GM23338 (cell line): ENCODE measurements at regions not wholly inside any gene's neighbourhood (a gene's known extent, or its start where the extent isn't known, plus 50 kb on each side); places are given as distances from the start of the nearest gene placed in this dataset.

Source experiments
- ATAC-seq: fragments of 200-7000 bp; cut with Tn5 transposase; 3 replicates; pipeline ENCODE4 v1.9.1; 2020
- DNase-seq: peaks from one replicate; pipeline ENCODE4 v3.0.0-alpha.2; 2015; ENCODE audit warnings: low spot score
- H2AFZ ChIP-seq: fragments of 200-600 bp; sonication (generic); 2 replicates; pipeline ENCODE4 v1.8.0; 2016; ENCODE audit warnings: antibody characterized with exemption, mild to moderate bottlenecking, moderate library complexity
- H3F3A ChIP-seq: fragments of 200-600 bp; sonication (generic); replicated peaks from 2 replicates; pipeline ENCODE4 v1.8.0; 2017; ENCODE audit warnings: antibody characterized with exemption, mixed run types, low read depth
- H3K27ac ChIP-seq: fragments of 200-600 bp; sonication (generic); 2 replicates; pipeline ENCODE4 v1.6.1; 2016; ENCODE audit warnings: low read depth
- H3K27me3 ChIP-seq: fragments of 200-600 bp; sonication (generic); 2 replicates; pipeline ENCODE4 v1.8.0; 2016; ENCODE audit warnings: mild to moderate bottlenecking, mixed run types, moderate library complexity; ENCODE audit not compliant: insufficient read depth
- H3K36me3 ChIP-seq: fragments of 200-600 bp; sonication (generic); 2 replicates; pipeline ENCODE4 v1.8.0; 2016; ENCODE audit warnings: mild to moderate bottlenecking; ENCODE audit not compliant: insufficient read depth
- H3K4me1 ChIP-seq: fragments of 200-600 bp; sonication (generic); 2 replicates; pipeline ENCODE4 v1.8.0; 2016; ENCODE audit warnings: mild to moderate bottlenecking, moderate library complexity; ENCODE audit not compliant: insufficient read depth
- H3K4me2 ChIP-seq: fragments of 200-600 bp; sonication (generic); 2 replicates; pipeline ENCODE4 v1.7.1; 2017; ENCODE audit warnings: mixed run types
- H3K4me3 ChIP-seq: fragments of 200-600 bp; sonication (generic); 2 replicates; pipeline ENCODE4 v1.6.1; 2016; ENCODE audit warnings: mixed run types
- H3K79me2 ChIP-seq: fragments of 200-600 bp; sonication (generic); replicated peaks from 2 replicates; pipeline ENCODE4 v1.8.0; 2017; ENCODE audit warnings: mild to moderate bottlenecking; ENCODE audit not compliant: insufficient read depth
- H3K9me2 ChIP-seq: fragments of 200-600 bp; sonication (generic); 2 replicates; pipeline ENCODE4 v1.8.0; 2017; ENCODE audit not compliant: insufficient read depth
- H4K20me1 ChIP-seq: fragments of 200-600 bp; sonication (generic); replicated peaks from 2 replicates; pipeline ENCODE4 v1.8.0; 2017; ENCODE audit warnings: mild to moderate bottlenecking; ENCODE audit not compliant: insufficient read depth
- H3K27ac Mint-ChIP-seq: 2 replicates; pipeline ENCODE4 v1.8.0; 2020; ENCODE audit warnings: inconsistent platforms, mild to moderate bottlenecking, moderate library complexity, mixed read lengths
- H3K27me3 Mint-ChIP-seq: 3 replicates; pipeline ENCODE4 v1.8.0; 2022; ENCODE audit warnings: low read depth, mild to moderate bottlenecking, moderate library complexity, mixed read lengths, inconsistent platforms; ENCODE audit not compliant: insufficient read depth, poor library complexity
- H3K36me3 Mint-ChIP-seq: 3 replicates; pipeline ENCODE4 v1.8.0; 2021; ENCODE audit warnings: low read depth, mild to moderate bottlenecking, inconsistent platforms, moderate library complexity, mixed read lengths
- H3K4me1 Mint-ChIP-seq: 3 replicates; pipeline ENCODE4 v1.8.0; 2020; ENCODE audit warnings: mild to moderate bottlenecking, inconsistent platforms, mixed read lengths
- H3K4me3 Mint-ChIP-seq: 3 replicates; pipeline ENCODE4 v1.8.0; 2021; ENCODE audit warnings: moderate library complexity, mild to moderate bottlenecking, inconsistent platforms, mixed read lengths
- H3K9me3 Mint-ChIP-seq: 3 replicates; pipeline ENCODE4 v1.8.0; 2020; ENCODE audit warnings: moderate library complexity, mild to moderate bottlenecking, inconsistent platforms, mixed read lengths
- TF ChIP-seq, protein P1 (sequence below): fragments of 250-450 bp; sonication (Bioruptor Pico); IDR thresholded peaks from 2 replicates; pipeline ENCODE4 v1.5.0; 2020; ENCODE audit warnings: mild to moderate bottlenecking, moderate library complexity
- TF ChIP-seq, protein P2 (sequence below): IDR thresholded peaks from one replicate; pipeline ENCODE4 v1.6.1; 2018; ENCODE audit warnings: antibody characterized with exemption; ENCODE audit not compliant: unreplicated experiment

GRCh38 chr21:38643404-38644023, 145.2 kb upstream of the ERG start:
- Histone ChIP-seq H3K9me2 (no peaks in the 10 kb centered on the region), H2AFZ (peak overlapping the region; percentile 11; the same call in 1 of the 2 replicates), H3K27ac (no peak overlapping the region), H3K4me3 (no peak overlapping the region), H3F3A (no peaks in the 10 kb centered on the region), H3K27me3 (no peaks in the 10 kb centered on the region), H3K4me1 (peaks cover 20% of the 10 kb centered on the region; the same call in 1 of the 2 replicates), H3K79me2 (no peaks in the 10 kb centered on the region), H3K4me2 (peak overlapping the region; percentile 23; the same call in 1 of the 2 replicates), H3K36me3 (no peaks in the 10 kb centered on the region), H4K20me1 (no peaks in the 10 kb centered on the region)
- DNase-seq (peak; percentile 52), ATAC-seq (peak; percentile 89)
- Mint-ChIP-seq H3K4me3 (no peak overlapping the region), H3K9me3 (peaks cover 8% of the 10 kb centered on the region; the same call in 2 of the 3 replicates), H3K27ac (no peak overlapping the region), H3K36me3 (peaks cover 9% of the 10 kb centered on the region; the same call in 2 of the 3 replicates), H3K27me3 (peaks cover 6% of the 10 kb centered on the region), H3K4me1 (peaks cover 33% of the 10 kb centered on the region)
- TF ChIP-seq, protein P1, sequence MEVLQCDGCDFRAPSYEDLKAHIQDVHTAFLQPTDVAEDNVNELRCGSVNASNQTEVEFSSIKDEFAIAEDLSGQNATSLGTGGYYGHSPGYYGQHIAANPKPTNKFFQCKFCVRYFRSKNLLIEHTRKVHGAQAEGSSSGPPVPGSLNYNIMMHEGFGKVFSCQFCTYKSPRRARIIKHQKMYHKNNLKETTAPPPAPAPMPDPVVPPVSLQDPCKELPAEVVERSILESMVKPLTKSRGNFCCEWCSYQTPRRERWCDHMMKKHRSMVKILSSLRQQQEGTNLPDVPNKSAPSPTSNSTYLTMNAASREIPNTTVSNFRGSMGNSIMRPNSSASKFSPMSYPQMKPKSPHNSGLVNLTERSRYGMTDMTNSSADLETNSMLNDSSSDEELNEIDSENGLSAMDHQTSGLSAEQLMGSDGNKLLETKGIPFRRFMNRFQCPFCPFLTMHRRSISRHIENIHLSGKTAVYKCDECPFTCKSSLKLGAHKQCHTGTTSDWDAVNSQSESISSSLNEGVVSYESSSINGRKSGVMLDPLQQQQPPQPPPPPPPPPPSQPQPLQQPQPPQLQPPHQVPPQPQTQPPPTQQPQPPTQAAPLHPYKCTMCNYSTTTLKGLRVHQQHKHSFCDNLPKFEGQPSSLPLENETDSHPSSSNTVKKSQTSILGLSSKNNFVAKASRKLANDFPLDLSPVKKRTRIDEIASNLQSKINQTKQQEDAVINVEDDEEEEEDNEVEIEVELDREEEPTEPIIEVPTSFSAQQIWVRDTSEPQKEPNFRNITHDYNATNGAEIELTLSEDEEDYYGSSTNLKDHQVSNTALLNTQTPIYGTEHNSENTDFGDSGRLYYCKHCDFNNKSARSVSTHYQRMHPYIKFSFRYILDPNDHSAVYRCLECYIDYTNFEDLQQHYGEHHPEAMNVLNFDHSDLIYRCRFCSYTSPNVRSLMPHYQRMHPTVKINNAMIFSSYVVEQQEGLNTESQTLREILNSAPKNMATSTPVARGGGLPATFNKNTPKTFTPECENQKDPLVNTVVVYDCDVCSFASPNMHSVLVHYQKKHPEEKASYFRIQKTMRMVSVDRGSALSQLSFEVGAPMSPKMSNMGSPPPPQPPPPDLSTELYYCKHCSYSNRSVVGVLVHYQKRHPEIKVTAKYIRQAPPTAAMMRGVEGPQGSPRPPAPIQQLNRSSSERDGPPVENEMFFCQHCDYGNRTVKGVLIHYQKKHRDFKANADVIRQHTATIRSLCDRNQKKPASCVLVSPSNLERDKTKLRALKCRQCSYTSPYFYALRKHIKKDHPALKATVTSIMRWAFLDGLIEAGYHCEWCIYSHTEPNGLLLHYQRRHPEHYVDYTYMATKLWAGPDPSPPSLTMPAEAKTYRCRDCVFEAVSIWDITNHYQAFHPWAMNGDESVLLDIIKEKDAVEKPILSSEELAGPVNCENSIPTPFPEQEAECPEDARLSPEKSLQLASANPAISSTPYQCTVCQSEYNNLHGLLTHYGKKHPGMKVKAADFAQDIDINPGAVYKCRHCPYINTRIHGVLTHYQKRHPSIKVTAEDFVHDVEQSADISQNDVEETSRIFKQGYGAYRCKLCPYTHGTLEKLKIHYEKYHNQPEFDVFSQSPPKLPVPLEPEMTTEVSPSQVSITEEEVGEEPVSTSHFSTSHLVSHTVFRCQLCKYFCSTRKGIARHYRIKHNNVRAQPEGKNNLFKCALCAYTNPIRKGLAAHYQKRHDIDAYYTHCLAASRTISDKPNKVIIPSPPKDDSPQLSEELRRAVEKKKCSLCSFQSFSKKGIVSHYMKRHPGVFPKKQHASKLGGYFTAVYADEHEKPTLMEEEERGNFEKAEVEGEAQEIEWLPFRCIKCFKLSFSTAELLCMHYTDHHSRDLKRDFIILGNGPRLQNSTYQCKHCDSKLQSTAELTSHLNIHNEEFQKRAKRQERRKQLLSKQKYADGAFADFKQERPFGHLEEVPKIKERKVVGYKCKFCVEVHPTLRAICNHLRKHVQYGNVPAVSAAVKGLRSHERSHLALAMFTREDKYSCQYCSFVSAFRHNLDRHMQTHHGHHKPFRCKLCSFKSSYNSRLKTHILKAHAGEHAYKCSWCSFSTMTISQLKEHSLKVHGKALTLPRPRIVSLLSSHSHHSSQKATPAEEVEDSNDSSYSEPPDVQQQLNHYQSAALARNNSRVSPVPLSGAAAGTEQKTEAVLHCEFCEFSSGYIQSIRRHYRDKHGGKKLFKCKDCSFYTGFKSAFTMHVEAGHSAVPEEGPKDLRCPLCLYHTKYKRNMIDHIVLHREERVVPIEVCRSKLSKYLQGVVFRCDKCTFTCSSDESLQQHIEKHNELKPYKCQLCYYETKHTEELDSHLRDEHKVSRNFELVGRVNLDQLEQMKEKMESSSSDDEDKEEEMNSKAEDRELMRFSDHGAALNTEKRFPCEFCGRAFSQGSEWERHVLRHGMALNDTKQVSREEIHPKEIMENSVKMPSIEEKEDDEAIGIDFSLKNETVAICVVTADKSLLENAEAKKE (CRISPR knock-in tag): peak; percentile 30; the same call in 1 of the 2 replicates
- TF ChIP-seq, protein P2, sequence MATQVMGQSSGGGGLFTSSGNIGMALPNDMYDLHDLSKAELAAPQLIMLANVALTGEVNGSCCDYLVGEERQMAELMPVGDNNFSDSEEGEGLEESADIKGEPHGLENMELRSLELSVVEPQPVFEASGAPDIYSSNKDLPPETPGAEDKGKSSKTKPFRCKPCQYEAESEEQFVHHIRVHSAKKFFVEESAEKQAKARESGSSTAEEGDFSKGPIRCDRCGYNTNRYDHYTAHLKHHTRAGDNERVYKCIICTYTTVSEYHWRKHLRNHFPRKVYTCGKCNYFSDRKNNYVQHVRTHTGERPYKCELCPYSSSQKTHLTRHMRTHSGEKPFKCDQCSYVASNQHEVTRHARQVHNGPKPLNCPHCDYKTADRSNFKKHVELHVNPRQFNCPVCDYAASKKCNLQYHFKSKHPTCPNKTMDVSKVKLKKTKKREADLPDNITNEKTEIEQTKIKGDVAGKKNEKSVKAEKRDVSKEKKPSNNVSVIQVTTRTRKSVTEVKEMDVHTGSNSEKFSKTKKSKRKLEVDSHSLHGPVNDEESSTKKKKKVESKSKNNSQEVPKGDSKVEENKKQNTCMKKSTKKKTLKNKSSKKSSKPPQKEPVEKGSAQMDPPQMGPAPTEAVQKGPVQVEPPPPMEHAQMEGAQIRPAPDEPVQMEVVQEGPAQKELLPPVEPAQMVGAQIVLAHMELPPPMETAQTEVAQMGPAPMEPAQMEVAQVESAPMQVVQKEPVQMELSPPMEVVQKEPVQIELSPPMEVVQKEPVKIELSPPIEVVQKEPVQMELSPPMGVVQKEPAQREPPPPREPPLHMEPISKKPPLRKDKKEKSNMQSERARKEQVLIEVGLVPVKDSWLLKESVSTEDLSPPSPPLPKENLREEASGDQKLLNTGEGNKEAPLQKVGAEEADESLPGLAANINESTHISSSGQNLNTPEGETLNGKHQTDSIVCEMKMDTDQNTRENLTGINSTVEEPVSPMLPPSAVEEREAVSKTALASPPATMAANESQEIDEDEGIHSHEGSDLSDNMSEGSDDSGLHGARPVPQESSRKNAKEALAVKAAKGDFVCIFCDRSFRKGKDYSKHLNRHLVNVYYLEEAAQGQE: no peak
